NB4 (cell line): ENCODE measurements at regions not wholly inside any gene's neighbourhood (a gene's known extent, or its start where the extent isn't known, plus 50 kb on each side); places are given as distances from the start of the nearest gene placed in this dataset.

Source experiments
- MYC ChIP-seq: IDR thresholded peaks from 2 replicates; pipeline ENCODE4 v1.6.1; 2011; ENCODE audit warnings: low read depth, low read length
- TF ChIP-seq, protein P1 (sequence below): IDR thresholded peaks from one replicate; pipeline ENCODE4 v1.5.1; 2012; ENCODE audit warnings: low read depth, low read length
- TF ChIP-seq, protein P2 (sequence below): IDR thresholded peaks from 2 replicates; pipeline ENCODE4 v1.6.1; 2011; ENCODE audit warnings: low read depth, low read length

DNA sequence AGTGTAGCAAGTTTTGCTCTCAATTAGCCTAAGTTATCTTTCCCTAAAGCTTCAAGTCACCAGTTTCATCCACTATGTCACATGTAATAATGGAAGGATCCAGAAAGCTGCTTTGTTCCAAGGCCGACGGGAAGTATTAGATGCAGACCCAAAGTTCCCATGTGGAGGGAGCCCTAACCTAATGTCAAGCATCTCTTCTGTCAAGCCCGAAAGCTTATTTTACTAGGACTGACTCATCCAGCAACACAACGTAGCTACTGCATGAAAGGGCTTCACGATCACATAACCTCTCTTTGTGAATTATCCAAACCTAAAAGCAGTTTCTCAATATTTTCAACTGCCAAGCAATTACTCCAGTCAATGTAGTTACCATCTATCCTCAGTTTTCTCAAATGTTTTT is 133.4 kb downstream of the SLC6A15 start:
- TF ChIP-seq, protein P1, sequence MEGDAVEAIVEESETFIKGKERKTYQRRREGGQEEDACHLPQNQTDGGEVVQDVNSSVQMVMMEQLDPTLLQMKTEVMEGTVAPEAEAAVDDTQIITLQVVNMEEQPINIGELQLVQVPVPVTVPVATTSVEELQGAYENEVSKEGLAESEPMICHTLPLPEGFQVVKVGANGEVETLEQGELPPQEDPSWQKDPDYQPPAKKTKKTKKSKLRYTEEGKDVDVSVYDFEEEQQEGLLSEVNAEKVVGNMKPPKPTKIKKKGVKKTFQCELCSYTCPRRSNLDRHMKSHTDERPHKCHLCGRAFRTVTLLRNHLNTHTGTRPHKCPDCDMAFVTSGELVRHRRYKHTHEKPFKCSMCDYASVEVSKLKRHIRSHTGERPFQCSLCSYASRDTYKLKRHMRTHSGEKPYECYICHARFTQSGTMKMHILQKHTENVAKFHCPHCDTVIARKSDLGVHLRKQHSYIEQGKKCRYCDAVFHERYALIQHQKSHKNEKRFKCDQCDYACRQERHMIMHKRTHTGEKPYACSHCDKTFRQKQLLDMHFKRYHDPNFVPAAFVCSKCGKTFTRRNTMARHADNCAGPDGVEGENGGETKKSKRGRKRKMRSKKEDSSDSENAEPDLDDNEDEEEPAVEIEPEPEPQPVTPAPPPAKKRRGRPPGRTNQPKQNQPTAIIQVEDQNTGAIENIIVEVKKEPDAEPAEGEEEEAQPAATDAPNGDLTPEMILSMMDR: no peak
- TF ChIP-seq MYC: no peak
- TF ChIP-seq, protein P2, sequence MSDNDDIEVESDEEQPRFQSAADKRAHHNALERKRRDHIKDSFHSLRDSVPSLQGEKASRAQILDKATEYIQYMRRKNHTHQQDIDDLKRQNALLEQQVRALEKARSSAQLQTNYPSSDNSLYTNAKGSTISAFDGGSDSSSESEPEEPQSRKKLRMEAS: no peak
